ENCODE measurements at regions not wholly inside any gene's neighbourhood (a gene's known extent, or its start where the extent isn't known, plus 50 kb on each side); places are given as distances from the start of the nearest gene placed in this dataset.

DNA sequence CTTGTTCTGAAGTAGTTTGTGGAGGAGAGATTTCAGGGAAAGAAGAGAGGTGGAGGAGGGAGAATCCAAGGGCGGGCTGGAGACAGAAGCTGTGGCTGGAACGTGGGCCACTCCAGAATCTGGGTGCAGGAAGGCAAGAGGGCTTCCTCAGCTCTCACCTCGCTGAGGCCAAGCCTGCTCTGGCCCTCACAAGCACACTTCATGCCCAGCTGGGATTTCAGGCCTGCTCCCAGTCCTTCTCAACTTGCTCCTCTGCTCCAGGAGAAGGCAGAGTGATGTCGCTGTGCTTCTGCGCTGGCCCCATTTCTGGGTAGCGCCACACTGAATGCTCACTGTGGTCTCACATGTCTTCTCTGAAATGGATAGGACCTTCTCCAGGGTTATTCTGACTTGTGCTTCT lies 328.8 kb downstream of the FGF9 start:
- 85 to 88% methylated on average over 6 of the region's 6 CpGs for WGBS, 2 donors

GRCh38 chr13:22000191-22000590 lies 329.3 kb downstream of the FGF9 start:
- Histone ChIP-seq H3K27ac (no peak overlapping the region), H3K4me1 (no peaks in the 10 kb centered on the region), H3K27me3 (peaks cover 0 to 11% (median 0%) of the 10 kb centered on the region in 7 donors), H3K4me3 (no peak overlapping the region), H3K9me3 (no peaks in the 10 kb centered on the region), H3K36me3 (no peaks in the 10 kb centered on the region)
- TF ChIP-seq CTCF (IDR thresholded peaks at IDR 0.05), result no peak
- WGBS, 2 donors, result 87 to 93% methylated on average over 12 of the region's 12 CpGs
- ATAC-seq (no peak), DNase-seq (no peak)
- intact Hi-C loops (cut with DNase I), result no loop called here

More for the DNA sequence above, 328.8 kb downstream of the FGF9 start:
- no peaks in the 10 kb centered on the region for H3K9me3 ChIP-seq
- TF ChIP-seq CTCF (IDR thresholded peaks at IDR 0.05), result no peak
- H3K4me3 ChIP-seq, result no peak overlapping the region
- H3K4me1 ChIP-seq, result no peaks in the 10 kb centered on the region
- DNase-seq (no peak), ATAC-seq (no peak)
- intact Hi-C loops (cut with DNase I), result loop anchor here in 1 of 10 donors (2.0 kb wide), 1 partner anchor 45 kb away; no protein-coding TSS in a partner anchor
- H3K27ac ChIP-seq, result no peak overlapping the region
- H3K27me3 ChIP-seq, result peaks cover 0 to 11% (median 0%) of the 10 kb centered on the region in 7 donors
- H3K36me3 ChIP-seq, result no peaks in the 10 kb centered on the region

DNA sequence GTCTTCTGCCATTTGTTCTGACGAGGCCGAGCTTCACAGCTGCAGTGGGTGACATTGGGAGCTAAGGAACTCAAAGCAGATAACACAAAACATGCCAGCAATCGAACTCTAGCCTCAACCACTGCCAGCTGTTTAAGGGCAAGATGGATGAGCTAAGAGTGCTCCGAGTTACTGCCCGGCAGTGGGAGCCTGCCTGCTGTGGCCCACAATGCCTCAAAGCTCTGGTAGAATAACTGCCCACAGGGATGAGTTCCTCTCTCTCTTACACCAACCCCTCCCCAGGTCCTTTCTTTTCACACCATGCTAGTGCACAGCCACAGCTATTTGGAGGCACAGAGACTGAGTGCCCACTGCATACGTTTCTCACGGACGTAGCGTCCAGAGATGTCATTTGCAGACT lies 330.5 kb downstream of the FGF9 start:
- Histone ChIP-seq H3K36me3 (no peaks in the 10 kb centered on the region), H3K4me1 (no peaks in the 10 kb centered on the region), H3K9me3 (no peaks in the 10 kb centered on the region), H3K27me3 (peaks cover 0 to 11% (median 0%) of the 10 kb centered on the region in 7 donors), H3K27ac (no peak overlapping the region), H3K4me3 (no peak overlapping the region)
- no peak for TF ChIP-seq CTCF (IDR thresholded peaks at IDR 0.05)
- no peak for ATAC-seq
- intact Hi-C loops (cut with DNase I), result no loop called here
- no peak for DNase-seq
- 85 to 90% methylated on average over 9 of the region's 9 CpGs for WGBS, 2 donors

DNA sequence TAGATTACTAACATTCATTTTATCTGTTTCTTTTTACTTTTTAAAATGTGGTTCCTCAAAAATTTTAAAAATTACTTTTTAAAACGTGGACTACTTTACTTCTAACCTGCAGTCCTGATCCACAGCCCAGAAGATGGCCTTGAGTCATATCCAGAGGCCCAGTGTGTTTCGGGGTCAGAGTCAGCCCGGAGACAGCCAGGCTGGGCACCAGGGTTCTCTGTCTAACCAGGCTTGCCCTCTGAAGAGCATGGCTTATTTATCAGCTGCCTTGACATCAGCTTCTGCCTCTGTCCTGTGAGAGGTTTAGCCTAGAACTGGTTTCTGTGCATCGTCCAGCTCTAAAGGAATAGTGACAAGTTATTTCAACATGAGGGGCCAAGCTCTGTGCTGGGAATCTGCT lies 332.0 kb downstream of the FGF9 start:
- Histone ChIP-seq H3K27me3 (peaks cover 0 to 11% (median 0%) of the 10 kb centered on the region in 7 donors), H3K4me1 (no peaks in the 10 kb centered on the region), H3K9me3 (peaks cover 0 to 5% (median 0%) of the 10 kb centered on the region in 11 donors), H3K27ac (no peak overlapping the region), H3K4me3 (no peak overlapping the region), H3K36me3 (no peaks in the 10 kb centered on the region)
- WGBS, 2 donors, result 64 to 65% methylated on average over 4 of the region's 4 CpGs
- DNase-seq (no peak), ATAC-seq (no peak)
- intact Hi-C loops (cut with DNase I), result no loop called here
- no peak for TF ChIP-seq CTCF (IDR thresholded peaks at IDR 0.05)
